SK-N-SH (cell line): ENCODE measurements at regions not wholly inside any gene's neighbourhood (a gene's known extent, or its start where the extent isn't known, plus 50 kb on each side); places are given as distances from the start of the nearest gene placed in this dataset.

Experiments
- CTCF ChIA-PET: fragments of 300-600, 350-600 bp; formaldehyde crosslinking; extraction: SDS; loops from one replicate; lab custom pipeline; 2021; lab: Yijun Ruan, JAX
- POLR2A ChIA-PET: fragments of 350-600 bp; sonication (Branson Sonifier 250); formaldehyde crosslinking; extraction: SDS; loops from one replicate; lab custom pipeline; 2020; ENCODE audit warnings: antibody characterized with exemption, inconsistent platforms; lab: Yijun Ruan, JAX
- DNase-seq: peaks from one replicate; pipeline ENCODE4 v3.0.0; 2012
- H2AFZ ChIP-seq: fragments of 200-600 bp; sonication (generic); 2 replicates; pipeline ENCODE4 v1.8.1; 2016; ENCODE audit warnings: antibody characterized with exemption, mild to moderate bottlenecking, low read depth
- H3F3A ChIP-seq: fragments of 200-600 bp; sonication (generic); replicated peaks from 2 replicates; pipeline ENCODE3; 2016; ENCODE audit warnings: antibody characterized with exemption, mild to moderate bottlenecking; ENCODE audit not compliant: insufficient read depth
- H3K27ac ChIP-seq, 2 experiments: fragments of 200-500 bp in 1 of 2; fragments of 200-600 bp in 1 of 2; sonication (Bioruptor generic) in 1 of 2; sonication (generic), shearing (Covaris generic) in 1 of 2; 2 replicates each; pipeline versions ENCODE4 v1.5.1 to v1.6.1; 2014 to 2016; ENCODE audit warnings: low read depth in 2 of 2, inconsistent platforms in 1 of 2, low read length in 1 of 2, mild to moderate bottlenecking in 1 of 2, mixed read lengths in 1 of 2
- H3K27me3 ChIP-seq: fragments of 200-600 bp; sonication (generic), shearing (Covaris generic); 2 replicates; pipeline ENCODE4 v1.6.1; 2016; ENCODE audit warnings: mixed run types; ENCODE audit not compliant: insufficient read depth
- H3K36me3 ChIP-seq, 2 experiments: fragments of 200-500 bp in 1 of 2; fragments of 200-600 bp in 1 of 2; sonication (Bioruptor generic) in 1 of 2; sonication (generic) in 1 of 2; replicated peaks in 1 of 2; 2 replicates each; pipeline versions ENCODE3 to v1.5.1; 2014 to 2016; ENCODE audit warnings: low read length in 1 of 2, mild to moderate bottlenecking in 1 of 2; ENCODE audit not compliant: insufficient read depth in 2 of 2, control insufficient read depth in 1 of 2
- H3K4me1 ChIP-seq, 2 experiments: fragments of 200-500 bp in 1 of 2; fragments of 200-600 bp in 1 of 2; sonication (Bioruptor generic) in 1 of 2; sonication (generic), shearing (Covaris generic) in 1 of 2; 2 replicates each; pipeline versions ENCODE4 v1.5.1 to v1.6.1; 2014 to 2016; ENCODE audit warnings: low read depth in 1 of 2, low read length in 1 of 2, mixed run types in 1 of 2; ENCODE audit not compliant: insufficient read depth in 2 of 2, control insufficient read depth in 1 of 2
- H3K4me2 ChIP-seq: fragments of 200-600 bp; sonication (generic), shearing (Covaris generic); 2 replicates; pipeline ENCODE4 v1.6.1; 2017; ENCODE audit warnings: mixed run types
- H3K4me3 ChIP-seq, 2 experiments: fragments of 200-500 bp in 1 of 2; fragments of 200-600 bp in 1 of 2; sonication (Bioruptor generic) in 1 of 2; sonication (generic), shearing (Covaris generic) in 1 of 2; 2 replicates each; pipeline versions ENCODE4 v1.5.1 to v1.8.1; 2014 to 2016; ENCODE audit warnings: low read depth in 2 of 2, inconsistent platforms in 1 of 2, low read length in 1 of 2, mild to moderate bottlenecking in 1 of 2, mixed read lengths in 1 of 2, moderate library complexity in 1 of 2
- H3K79me2 ChIP-seq: fragments of 200-600 bp; sonication (generic); 2 replicates; pipeline ENCODE4 v1.8.1; 2017; ENCODE audit warnings: mild to moderate bottlenecking; ENCODE audit not compliant: insufficient read depth
- H3K9ac ChIP-seq: fragments of 200-600 bp; sonication (generic); 2 replicates; pipeline ENCODE4 v1.6.1; 2017; ENCODE audit warnings: mixed run types
- H3K9me2 ChIP-seq: fragments of 200-600 bp; sonication (generic); 2 replicates; pipeline ENCODE4 v1.6.1; 2017; ENCODE audit warnings: mixed run types
- H3K9me3 ChIP-seq: fragments of 200-600 bp; sonication (generic); 2 replicates; pipeline ENCODE4 v1.6.1; 2017; ENCODE audit warnings: mixed run types, mild to moderate bottlenecking, moderate library complexity
- H4K20me1 ChIP-seq: fragments of 200-600 bp; sonication (generic); 2 replicates; pipeline ENCODE4 v1.6.1; 2017; ENCODE audit warnings: mild to moderate bottlenecking, mixed run types; ENCODE audit not compliant: insufficient read depth
- CHD2 ChIP-seq: fragments of 150-350 bp; IDR thresholded peaks from 2 replicates; pipeline ENCODE4 v1.6.1; 2018; ENCODE audit warnings: low read length; ENCODE audit not compliant: partially characterized antibody
- ELF1 ChIP-seq: IDR thresholded peaks from 2 replicates; pipeline ENCODE4 v1.4.0; 2012
- EZH2phosphoT487 ChIP-seq: fragments of 200-600 bp; sonication (generic); IDR thresholded peaks from 2 replicates; pipeline ENCODE4 v1.6.1; 2017; ENCODE audit warnings: low read depth, mixed run types, mild to moderate bottlenecking, antibody characterized with exemption, moderate library complexity, borderline replicate concordance
- GABPA ChIP-seq: IDR thresholded peaks from 2 replicates; pipeline ENCODE4 v1.4.0; 2012; ENCODE audit warnings: low read depth, mild to moderate bottlenecking
- IRF3 ChIP-seq: fragments of 150-350 bp; IDR thresholded peaks from 2 replicates; pipeline ENCODE4 v1.6.1; 2016; ENCODE audit warnings: mild to moderate bottlenecking, low read depth, low read length
- JUND ChIP-seq: IDR thresholded peaks from 2 replicates; pipeline ENCODE4 v1.4.0; 2012
- MXI1 ChIP-seq: IDR thresholded peaks from 2 replicates; pipeline ENCODE4 v1.6.1; 2012; ENCODE audit warnings: mild to moderate bottlenecking, low read depth, low read length, improper control_type of control experiment
- NFIC ChIP-seq: IDR thresholded peaks from 2 replicates; pipeline ENCODE4 v1.4.0; 2012; ENCODE audit warnings: borderline replicate concordance
- RCOR1 ChIP-seq: fragments of 150-350 bp; IDR thresholded peaks from 2 replicates; pipeline ENCODE4 v1.6.1; 2017; ENCODE audit warnings: antibody characterized with exemption, low read length
- REST ChIP-seq: IDR thresholded peaks from 2 replicates; pipeline ENCODE4 v1.6.1; 2012; ENCODE audit warnings: mild to moderate bottlenecking, low read depth, low read length, moderate library complexity
- RFX5 ChIP-seq: IDR thresholded peaks from 2 replicates; pipeline ENCODE4 v1.6.1; 2012; ENCODE audit warnings: mild to moderate bottlenecking, improper control_type of control experiment, low read length
- RXRA ChIP-seq: IDR thresholded peaks from 2 replicates; pipeline ENCODE4 v1.4.0; 2012; ENCODE audit warnings: low read depth, mild to moderate bottlenecking, borderline replicate concordance
- SIN3A ChIP-seq: IDR thresholded peaks from 2 replicates; pipeline ENCODE4 v1.6.1; 2012; ENCODE audit warnings: low read depth, mild to moderate bottlenecking, low read length, moderate library complexity, borderline replicate concordance
- USF2 ChIP-seq: fragments of 150-350 bp; IDR thresholded peaks from 2 replicates; pipeline ENCODE4 v1.6.1; 2017; ENCODE audit warnings: antibody characterized with exemption, low read length, low read depth, borderline replicate concordance
- YY1 ChIP-seq: IDR thresholded peaks from 2 replicates; pipeline ENCODE4 v1.4.0; 2012; ENCODE audit warnings: low read depth, mild to moderate bottlenecking
- ZBTB33 ChIP-seq: IDR thresholded peaks from 2 replicates; pipeline ENCODE4 v1.4.0; 2012; ENCODE audit warnings: low read depth, borderline replicate concordance
- WGBS: methylation state at CpG from one replicate; pipeline ENCODE4 v1.1.6; 2017; ENCODE audit warnings: low lambda C conversion rate; 5-methylcytosine and 5-hydroxymethylcytosine counted together
- TF ChIP-seq, protein P1 (sequence below): IDR thresholded peaks from 2 replicates; pipeline ENCODE4; 2012
- TF ChIP-seq, protein P2 (sequence below): IDR thresholded peaks from 2 replicates; pipeline ENCODE4 v1.4.0; 2012; ENCODE audit warnings: low read depth

DNA sequence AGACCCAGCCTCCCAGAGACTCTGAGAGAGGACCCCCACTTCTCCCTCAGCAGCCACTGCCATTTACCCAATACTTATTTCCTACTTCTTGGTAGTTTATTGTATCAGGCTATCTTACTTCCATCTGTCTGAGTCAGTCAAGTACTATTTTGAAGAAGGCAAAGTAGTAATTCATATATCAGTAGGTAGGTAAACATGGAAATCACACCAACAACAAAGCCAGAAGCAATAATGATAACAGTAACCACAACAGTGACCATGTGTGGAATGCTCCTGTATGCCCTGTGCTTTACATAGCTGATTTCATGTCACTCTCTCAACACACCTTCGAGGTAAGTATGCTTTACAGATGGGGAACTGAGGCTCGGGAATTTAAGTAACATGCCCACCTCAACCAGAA lies 173.0 kb downstream of the BCL11A start:
- Histone ChIP-seq H4K20me1 (no peaks in the 10 kb centered on the region), H3K9me3 (no peaks in the 10 kb centered on the region), H3K4me2 (no peak overlapping the region), H3K27me3 (no peaks in the 10 kb centered on the region; the same call in 1 of the 2 replicates), H3K9me2 (no peaks in the 10 kb centered on the region), H3K4me1 (no peaks in the 10 kb centered on the region), H3K79me2 (no peaks in the 10 kb centered on the region), H3F3A (no peaks in the 10 kb centered on the region), H3K4me3 (no peak overlapping the region), H2AFZ (no peak overlapping the region), H3K9ac (no peak overlapping the region), H3K27ac (no peak overlapping the region), H3K36me3 (no peaks in the 10 kb centered on the region)
- TF ChIP-seq REST (no peak), YY1 (no peak), RCOR1 (no peak), ZBTB33 (no peak), CHD2 (no peak), USF2 (no peak), NFIC (no peak), IRF3 (no peak), RXRA (no peak), GABPA (no peak), ELF1 (no peak), SIN3A (no peak), EZH2phosphoT487 (no peak), MXI1 (no peak), JUND (no peak), RFX5 (no peak)
- TF ChIP-seq, protein P1, sequence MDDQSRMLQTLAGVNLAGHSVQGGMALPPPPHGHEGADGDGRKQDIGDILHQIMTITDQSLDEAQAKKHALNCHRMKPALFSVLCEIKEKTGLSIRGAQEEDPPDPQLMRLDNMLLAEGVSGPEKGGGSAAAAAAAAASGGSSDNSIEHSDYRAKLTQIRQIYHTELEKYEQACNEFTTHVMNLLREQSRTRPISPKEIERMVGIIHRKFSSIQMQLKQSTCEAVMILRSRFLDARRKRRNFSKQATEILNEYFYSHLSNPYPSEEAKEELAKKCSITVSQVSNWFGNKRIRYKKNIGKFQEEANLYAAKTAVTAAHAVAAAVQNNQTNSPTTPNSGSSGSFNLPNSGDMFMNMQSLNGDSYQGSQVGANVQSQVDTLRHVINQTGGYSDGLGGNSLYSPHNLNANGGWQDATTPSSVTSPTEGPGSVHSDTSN: no peak
- TF ChIP-seq, protein P2, sequence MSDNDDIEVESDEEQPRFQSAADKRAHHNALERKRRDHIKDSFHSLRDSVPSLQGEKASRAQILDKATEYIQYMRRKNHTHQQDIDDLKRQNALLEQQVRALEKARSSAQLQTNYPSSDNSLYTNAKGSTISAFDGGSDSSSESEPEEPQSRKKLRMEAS: no peak
- CTCF ChIA-PET: no interaction called here
- POLR2A ChIA-PET: no interaction called here
- DNase-seq: no peak
- WGBS: 5% methylated on average over 2 of the region's 2 CpGs
